NCI-H128 (cell line): ENCODE measurements at regions not wholly inside any gene's neighbourhood (a gene's known extent, or its start where the extent isn't known, plus 50 kb on each side); places are given as distances from the start of the nearest gene placed in this dataset.

ENCODE experiments used
- DNase-seq: peaks from one replicate; lab custom pipeline; 2025; ENCODE audit not compliant: unreplicated experiment; lab: John Stamatoyannopoulos, UW

DNA sequence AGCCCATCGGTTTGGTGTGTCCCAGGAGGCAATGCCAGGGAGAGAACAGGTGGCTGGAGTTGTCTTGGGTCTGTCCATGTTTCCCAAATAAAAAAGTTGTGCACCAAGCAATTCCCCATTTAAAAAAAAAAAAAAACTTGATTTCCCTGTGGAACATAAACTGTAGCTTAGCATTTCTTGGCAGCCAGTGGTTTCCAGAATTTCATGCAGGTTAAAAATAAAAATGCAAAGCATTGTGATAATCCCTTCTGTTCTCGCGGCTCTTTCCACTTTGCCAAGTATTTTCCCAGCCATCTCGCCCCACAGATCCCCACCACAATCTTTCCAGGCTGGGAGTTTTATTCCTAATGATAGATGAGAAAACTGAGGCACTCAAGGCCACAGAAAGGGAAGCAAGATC is 51.4 kb upstream of the MSX1 start:
- no peak for DNase-seq

DNA sequence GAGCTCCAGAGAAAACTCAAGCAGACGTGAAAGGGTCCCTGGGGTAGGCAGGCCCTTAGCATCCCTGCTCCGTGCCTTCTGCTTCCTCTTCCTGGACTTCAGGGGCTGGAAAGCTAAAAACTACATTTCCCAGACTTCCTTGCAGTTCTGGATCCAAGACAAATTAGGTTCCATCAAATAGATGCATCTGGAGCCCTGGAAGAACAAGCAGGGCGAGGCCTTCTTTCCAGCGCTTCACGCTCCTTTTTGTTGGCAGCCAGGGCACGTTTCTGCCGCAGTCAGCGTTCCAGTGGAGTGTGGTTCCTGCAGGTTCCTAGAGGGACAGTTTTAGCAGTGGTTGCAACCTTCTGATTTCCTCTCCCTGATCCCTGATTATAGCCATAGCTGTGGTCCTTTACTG is 53.6 kb upstream of the MSX1 start:
- DNase-seq = no peak

GRCh38 chr4:4803912-4804296 is 55.6 kb upstream of the MSX1 start:
- no peak for DNase-seq

DNA sequence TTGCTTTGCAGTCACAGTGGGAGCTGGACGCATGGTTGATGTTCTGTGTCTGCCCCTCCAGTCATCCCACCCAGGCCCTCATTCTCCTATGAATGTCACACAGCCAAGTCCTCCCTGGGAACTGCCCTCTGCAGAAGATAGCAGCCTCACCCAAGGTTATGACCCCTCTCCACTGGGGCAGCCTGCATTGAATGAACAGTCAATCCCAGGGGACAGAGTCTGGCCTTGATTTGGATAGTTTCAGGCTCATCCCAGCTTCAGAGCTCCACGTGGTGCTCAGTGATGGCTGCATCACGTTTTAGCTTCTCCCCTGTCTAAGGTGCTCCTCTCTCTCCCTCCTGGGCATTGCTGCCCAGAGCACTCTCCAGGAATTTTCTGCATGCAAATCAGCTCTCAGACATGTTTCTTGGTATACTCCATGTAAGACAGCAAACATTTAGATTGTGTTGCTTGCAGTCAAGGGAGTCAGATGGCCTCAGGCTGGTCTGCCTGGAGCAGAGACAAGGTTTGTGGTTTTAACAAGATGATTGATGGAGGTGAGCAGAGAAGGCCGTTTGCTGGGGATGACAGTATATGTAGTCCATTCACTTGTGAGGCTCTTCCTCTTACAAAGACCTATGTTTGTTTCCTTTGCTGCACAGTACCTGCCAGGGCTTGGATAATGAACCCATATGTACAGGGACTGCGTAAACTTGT is 56.1 kb upstream of the MSX1 start:
- no peak for DNase-seq

- DNase-seq = no peak
These were observed 58.6 kb upstream of the MSX1 start for GRCh38 chr4:4800646-4801408.

GRCh38 chr4:4794421-4794820 is 65.0 kb upstream of the MSX1 start:
- DNase-seq = no peak

DNA sequence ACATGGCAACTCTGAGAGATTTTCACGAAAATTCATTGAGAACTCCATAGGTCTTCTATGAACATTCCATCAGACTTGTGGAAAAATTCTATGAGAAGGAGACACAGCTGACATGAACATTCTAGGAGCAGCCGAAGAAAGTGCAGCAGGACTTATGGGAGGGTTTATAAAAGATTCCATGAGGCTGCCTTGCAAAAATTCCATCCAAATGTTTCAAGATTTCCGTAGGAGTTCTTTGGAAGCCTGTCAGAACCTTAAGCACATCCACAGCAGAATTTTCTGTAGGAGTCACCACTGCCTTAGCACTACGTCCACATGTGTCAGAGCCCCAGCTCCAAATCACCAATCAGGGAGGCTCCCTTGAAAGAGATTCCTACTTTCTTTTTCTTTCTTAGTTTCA is 67.0 kb upstream of the MSX1 start:
- DNase-seq = no peak

- DNase-seq = no peak
These were observed 68.0 kb upstream of the MSX1 start for GRCh38 chr4:4791299-4792111.

DNA sequence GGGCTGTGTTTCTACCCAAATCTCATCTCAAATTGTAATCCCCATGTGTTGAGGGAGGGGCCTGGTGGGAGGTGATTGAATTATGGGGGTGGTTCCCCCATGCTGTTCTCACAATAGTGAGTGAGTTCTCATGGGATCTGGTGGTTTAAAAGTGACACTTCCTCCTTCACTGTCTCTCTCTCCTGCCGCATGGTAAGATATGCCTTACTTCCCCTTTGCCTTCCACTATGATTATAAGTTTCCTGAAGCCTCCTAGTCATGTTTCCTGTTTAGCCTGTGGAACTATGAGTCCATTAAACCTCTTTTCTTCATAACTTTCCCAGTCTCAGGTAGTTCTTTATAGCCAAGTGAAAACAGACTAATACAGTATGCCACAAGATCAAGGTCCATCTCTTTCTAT is 70.0 kb upstream of the MSX1 start:
- DNase-seq = no peak

GRCh38 chr4:4788573-4788972 is 70.9 kb upstream of the MSX1 start:
- DNase-seq = no peak

GRCh38 chr4:4787421-4787820 is 72.0 kb upstream of the MSX1 start:
- no peak for DNase-seq

DNA sequence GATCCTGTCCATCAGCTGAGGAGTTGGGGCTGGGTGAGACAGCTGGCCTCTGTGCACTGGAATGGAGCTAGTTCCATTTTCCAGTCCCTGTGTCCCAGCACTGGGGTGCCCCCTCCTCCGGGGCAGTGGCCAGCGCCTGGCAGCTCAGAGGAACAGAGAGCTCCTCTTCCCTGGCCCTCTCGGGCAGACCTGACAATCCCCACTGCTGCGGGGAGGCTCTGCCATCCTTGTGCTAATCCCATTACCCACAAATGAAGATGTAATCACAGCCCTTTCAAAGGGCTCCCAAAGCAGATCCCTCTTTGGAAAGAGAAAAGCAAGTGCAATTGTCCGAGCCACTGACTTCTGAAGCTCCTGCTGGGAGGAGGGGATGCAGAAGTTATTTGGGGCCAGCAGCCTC is 75.1 kb upstream of the MSX1 start:
- no peak for DNase-seq

GRCh38 chr4:4783847-4784246 is 75.6 kb upstream of the MSX1 start:
- DNase-seq = no peak

GRCh38 chr4:4782969-4783368 is 76.5 kb upstream of the MSX1 start:
- DNase-seq = no peak

- no peak for DNase-seq
These were observed 77.3 kb upstream of the MSX1 start for GRCh38 chr4:4781936-4782707.

DNA sequence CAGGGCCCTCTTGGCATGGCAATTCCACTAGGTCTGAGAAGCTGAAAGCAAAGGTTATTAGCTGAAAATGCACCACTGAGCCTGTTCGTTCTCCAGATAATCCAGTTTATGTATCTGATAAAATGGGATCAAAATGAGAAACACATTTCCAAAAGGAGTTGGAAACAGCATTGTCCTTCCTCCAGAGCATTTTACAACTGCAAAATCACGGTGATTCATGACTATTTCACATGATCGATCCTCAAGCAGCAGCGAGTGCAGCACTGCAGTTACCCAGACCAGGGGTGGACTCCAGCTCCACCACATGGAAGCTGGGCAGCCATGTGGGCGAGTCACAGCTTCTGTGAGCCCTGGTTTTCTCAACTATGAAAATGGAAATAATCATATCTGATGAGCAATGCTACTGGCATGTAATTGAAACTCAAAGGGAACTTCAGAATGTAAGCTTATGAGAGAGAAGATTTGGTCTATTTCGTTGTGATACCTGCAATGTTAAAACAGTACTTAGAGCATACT is 78.7 kb upstream of the MSX1 start:
- no peak for DNase-seq

DNA sequence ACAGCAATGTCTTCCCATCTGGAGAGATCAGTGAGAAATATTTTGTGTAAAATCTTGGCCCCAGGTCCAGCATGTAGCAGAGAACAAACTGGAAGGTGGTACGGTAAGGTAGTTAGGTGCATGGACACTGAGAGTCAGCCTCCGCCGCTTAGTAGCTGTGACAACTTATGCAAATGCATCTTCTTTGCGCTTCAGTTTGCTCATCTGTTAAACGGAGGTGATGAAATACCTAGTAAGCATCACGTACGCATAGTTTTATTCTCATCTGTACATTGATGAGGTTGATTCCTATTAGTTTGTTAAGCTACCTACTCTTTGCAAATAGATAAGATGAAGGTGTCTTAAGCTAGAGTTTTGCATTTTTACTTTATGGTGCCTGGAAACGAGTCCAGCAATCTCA is 80.0 kb upstream of the MSX1 start:
- DNase-seq = no peak

GRCh38 chr4:4779054-4779453 is 80.4 kb upstream of the MSX1 start:
- no peak for DNase-seq

DNA sequence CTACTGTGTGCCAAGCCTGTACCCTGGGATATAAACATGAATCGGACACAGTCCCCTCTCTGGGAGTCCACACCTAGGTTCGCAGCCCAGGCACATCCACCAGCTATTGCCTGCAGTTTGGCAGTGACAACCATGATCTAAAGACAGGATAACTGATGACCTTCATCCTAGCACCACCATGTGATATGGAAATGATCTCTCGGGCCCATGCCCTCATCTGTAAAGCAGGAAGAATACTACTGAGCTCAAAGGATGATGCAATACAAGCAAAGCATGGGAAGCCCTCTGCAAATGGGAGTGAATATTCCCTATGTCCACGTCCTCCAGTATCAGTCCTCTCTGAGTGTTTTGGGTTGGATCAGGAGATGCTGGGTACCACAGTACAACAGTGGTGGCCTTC is 80.9 kb upstream of the MSX1 start:
- DNase-seq = no peak

GRCh38 chr4:4776934-4777333 is 82.5 kb upstream of the MSX1 start:
- DNase-seq = no peak

DNA sequence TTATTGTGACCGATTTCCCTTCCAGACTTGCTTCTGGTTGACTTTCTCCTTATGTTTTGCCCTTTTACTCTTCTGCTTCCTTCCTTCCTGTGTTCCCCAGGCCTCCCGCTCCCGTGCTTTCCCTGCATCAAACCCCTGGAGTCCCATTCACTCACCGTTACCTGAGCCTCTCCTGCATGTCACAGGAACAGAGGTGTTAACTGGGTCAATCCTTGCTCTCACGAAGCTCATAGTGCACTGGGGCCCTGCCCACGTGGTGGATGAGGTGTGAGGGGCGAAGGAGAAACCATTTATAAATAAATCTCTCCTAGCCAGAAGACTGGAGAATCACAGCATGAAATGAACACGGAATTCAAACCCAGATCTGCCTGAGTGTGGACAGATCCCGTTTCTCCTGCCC is 83.1 kb upstream of the MSX1 start:
- no peak for DNase-seq
